ENCODE measurements at regions not wholly inside any gene's neighbourhood (a gene's known extent, or its start where the extent isn't known, plus 50 kb on each side); places are given as distances from the start of the nearest gene placed in this dataset.

DNA sequence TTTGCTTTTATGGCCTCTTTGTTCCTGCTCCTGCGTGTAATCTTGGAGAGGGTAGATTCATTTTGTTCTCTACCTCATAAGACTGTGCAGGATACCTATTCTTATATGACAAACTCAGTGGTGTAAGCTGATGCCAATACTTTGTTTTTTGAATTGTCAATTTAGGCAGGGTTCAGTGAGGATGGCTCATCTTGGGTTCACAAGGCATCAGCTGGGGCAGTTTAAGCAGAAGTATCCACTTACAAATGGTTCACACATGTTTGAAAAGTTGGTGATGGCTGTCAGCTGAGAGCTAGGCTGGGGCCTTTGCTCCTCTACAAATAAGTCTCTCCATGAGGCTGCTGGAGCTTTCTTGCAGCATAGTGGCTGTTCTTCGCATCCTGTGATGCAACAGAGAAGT lies 920.6 kb upstream of the PIK3C3 start:
- H3K9ac ChIP-seq (ENCODE audit: control insufficient read depth, insufficient read depth, low read length): no peak overlapping the region
- no peaks in the 10 kb centered on the region for H3K36me3 ChIP-seq (ENCODE audit: control insufficient read depth in 2 of 2, insufficient read depth in 2 of 2, low read length in 1 of 2)
- no peak for DNase-seq (ENCODE audit: low read depth, low spot score)
- no peaks in the 10 kb centered on the region for H3K27me3 ChIP-seq (replicated peaks in 1 of 2; ENCODE audit: control insufficient read depth in 2 of 2, insufficient read depth in 2 of 2, low read length in 1 of 2)
- BruUV-seq (replicated peaks): no TSS peak
- no peak overlapping the region for H2AFZ ChIP-seq (ENCODE audit: control insufficient read depth, low read depth, low read length)
- ChIA-PET RAD21 (ENCODE audit: unreplicated experiment) (no interaction called here), POLR2A (no interaction called here), SMC1A (ENCODE audit: uncharacterized antibody, unreplicated experiment) (no interaction called here), CTCF (no interaction called here)
- in situ Hi-C loops (cut with MboI) (no loop called here), intact Hi-C loops (cut with micrococcal nuclease; ENCODE audit: unreplicated experiment) (no loop called here)
- ATAC-seq: no peak
- no peak overlapping the region for H3K4me3 ChIP-seq
- no peak for FAIRE-seq
- H3K27ac ChIP-seq (ENCODE audit: control insufficient read depth, insufficient read depth): no peak overlapping the region
- no peaks in the 10 kb centered on the region for H4K20me1 ChIP-seq (ENCODE audit: control insufficient read depth, insufficient read depth)
- no peaks in the 10 kb centered on the region for H3K9me3 ChIP-seq (replicated peaks; ENCODE audit: control insufficient read depth, insufficient read depth, low read length)
- 13% methylated on average over 2 of the region's 2 CpGs for WGBS (ENCODE audit: insufficient coverage, insufficient replicate concordance, low lambda C conversion rate, missing lambda C conversion rate)
- no peak for TF ChIP-seq RBBP5 (conservative IDR thresholded peaks at IDR 0.05)
- TF ChIP-seq EED (IDR thresholded peaks at IDR 0.05; ENCODE audit: low read depth): no peak
- TF ChIP-seq EGR1 (IDR thresholded peaks at IDR 0.05; ENCODE audit: borderline replicate concordance in 1 of 2, low read depth in 2 of 2, low read length in 2 of 2): no peak
- TF ChIP-seq, protein P1, sequence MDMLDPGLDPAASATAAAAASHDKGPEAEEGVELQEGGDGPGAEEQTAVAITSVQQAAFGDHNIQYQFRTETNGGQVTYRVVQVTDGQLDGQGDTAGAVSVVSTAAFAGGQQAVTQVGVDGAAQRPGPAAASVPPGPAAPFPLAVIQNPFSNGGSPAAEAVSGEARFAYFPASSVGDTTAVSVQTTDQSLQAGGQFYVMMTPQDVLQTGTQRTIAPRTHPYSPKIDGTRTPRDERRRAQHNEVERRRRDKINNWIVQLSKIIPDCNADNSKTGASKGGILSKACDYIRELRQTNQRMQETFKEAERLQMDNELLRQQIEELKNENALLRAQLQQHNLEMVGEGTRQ (IDR thresholded peaks at IDR 0.05; ENCODE audit: borderline replicate concordance, low read depth, low read length): no peak
- TF ChIP-seq, protein P2, sequence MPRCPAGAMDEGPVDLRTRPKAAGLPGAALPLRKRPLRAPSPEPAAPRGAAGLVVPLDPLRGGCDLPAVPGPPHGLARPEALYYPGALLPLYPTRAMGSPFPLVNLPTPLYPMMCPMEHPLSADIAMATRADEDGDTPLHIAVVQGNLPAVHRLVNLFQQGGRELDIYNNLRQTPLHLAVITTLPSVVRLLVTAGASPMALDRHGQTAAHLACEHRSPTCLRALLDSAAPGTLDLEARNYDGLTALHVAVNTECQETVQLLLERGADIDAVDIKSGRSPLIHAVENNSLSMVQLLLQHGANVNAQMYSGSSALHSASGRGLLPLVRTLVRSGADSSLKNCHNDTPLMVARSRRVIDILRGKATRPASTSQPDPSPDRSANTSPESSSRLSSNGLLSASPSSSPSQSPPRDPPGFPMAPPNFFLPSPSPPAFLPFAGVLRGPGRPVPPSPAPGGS (IDR thresholded peaks at IDR 0.05; ENCODE audit: borderline replicate concordance, insufficient read depth, low read depth, low read length, poor library complexity, severe bottlenecking): no peak
- TF ChIP-seq IKZF2 (IDR thresholded peaks at IDR 0.05): no peak
- TF ChIP-seq POLR2AphosphoS5 (IDR thresholded peaks at IDR 0.05; ENCODE audit: low read length): no peak
- TF ChIP-seq, protein P3, sequence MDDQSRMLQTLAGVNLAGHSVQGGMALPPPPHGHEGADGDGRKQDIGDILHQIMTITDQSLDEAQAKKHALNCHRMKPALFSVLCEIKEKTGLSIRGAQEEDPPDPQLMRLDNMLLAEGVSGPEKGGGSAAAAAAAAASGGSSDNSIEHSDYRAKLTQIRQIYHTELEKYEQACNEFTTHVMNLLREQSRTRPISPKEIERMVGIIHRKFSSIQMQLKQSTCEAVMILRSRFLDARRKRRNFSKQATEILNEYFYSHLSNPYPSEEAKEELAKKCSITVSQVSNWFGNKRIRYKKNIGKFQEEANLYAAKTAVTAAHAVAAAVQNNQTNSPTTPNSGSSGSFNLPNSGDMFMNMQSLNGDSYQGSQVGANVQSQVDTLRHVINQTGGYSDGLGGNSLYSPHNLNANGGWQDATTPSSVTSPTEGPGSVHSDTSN (IDR thresholded peaks at IDR 0.05; ENCODE audit: insufficient replicate concordance, low read depth, low read length): no peak
- TF ChIP-seq, protein P4, sequence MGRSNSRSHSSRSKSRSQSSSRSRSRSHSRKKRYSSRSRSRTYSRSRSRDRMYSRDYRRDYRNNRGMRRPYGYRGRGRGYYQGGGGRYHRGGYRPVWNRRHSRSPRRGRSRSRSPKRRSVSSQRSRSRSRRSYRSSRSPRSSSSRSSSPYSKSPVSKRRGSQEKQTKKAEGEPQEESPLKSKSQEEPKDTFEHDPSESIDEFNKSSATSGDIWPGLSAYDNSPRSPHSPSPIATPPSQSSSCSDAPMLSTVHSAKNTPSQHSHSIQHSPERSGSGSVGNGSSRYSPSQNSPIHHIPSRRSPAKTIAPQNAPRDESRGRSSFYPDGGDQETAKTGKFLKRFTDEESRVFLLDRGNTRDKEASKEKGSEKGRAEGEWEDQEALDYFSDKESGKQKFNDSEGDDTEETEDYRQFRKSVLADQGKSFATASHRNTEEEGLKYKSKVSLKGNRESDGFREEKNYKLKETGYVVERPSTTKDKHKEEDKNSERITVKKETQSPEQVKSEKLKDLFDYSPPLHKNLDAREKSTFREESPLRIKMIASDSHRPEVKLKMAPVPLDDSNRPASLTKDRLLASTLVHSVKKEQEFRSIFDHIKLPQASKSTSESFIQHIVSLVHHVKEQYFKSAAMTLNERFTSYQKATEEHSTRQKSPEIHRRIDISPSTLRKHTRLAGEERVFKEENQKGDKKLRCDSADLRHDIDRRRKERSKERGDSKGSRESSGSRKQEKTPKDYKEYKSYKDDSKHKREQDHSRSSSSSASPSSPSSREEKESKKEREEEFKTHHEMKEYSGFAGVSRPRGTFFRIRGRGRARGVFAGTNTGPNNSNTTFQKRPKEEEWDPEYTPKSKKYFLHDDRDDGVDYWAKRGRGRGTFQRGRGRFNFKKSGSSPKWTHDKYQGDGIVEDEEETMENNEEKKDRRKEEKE (IDR thresholded peaks at IDR 0.05): no peak
- no peak for TF ChIP-seq NRF1 (conservative IDR thresholded peaks at IDR 0.05; ENCODE audit: low read depth, low read length)
- no peak for TF ChIP-seq EZH2 (IDR thresholded peaks at IDR 0.05; ENCODE audit: borderline replicate concordance, control insufficient read depth, low read depth, low read length)
- no peak for TF ChIP-seq TCF7 (IDR thresholded peaks at IDR 0.05; ENCODE audit: borderline replicate concordance)
- TF ChIP-seq BACH1 (IDR thresholded peaks at IDR 0.05; ENCODE audit: borderline replicate concordance): no peak
- TF ChIP-seq ZNF274 (IDR thresholded peaks at IDR 0.05; ENCODE audit: insufficient read depth, insufficient read length): no peak
- H3K79me2 ChIP-seq (ENCODE audit: control insufficient read depth, insufficient read depth, low read length): no peaks in the 10 kb centered on the region
- H3K4me2 ChIP-seq (ENCODE audit: control insufficient read depth, insufficient read depth): no peak overlapping the region
- no peaks in the 10 kb centered on the region for H3K4me1 ChIP-seq (ENCODE audit: control insufficient read depth, insufficient read depth, low read length)

All from GM12878 (cell line).